Thyroid gland (tissue), 4 donors: ENCODE measurements at regions not wholly inside any gene's neighbourhood (a gene's known extent, or its start where the extent isn't known, plus 50 kb on each side); places are given as distances from the start of the nearest gene placed in this dataset.

Source experiments
- DNase-seq, 2 donors: peaks; one replicate each; pipeline ENCODE4 v3.0.0-alpha.2; 2019
- H3K27ac ChIP-seq, 3 donors: fragments of 200-600 bp; sonication (generic); 1 replicate in 2 of 3; 2 replicates in 1 of 3; pipeline ENCODE4 v1.5.1; 2016 to 2019; ENCODE audit warnings: mild to moderate bottlenecking in 1 of 3, moderate library complexity in 1 of 3
- H3K27me3 ChIP-seq: fragments of 200-600 bp; sonication (generic); one replicate; pipeline ENCODE4 v1.5.1; 2019
- H3K36me3 ChIP-seq, 2 donors: fragments of 200-600 bp; sonication (generic); one replicate each; pipeline ENCODE4 v1.5.1; 2016 to 2019
- H3K4me1 ChIP-seq, 2 donors: fragments of 200-600 bp; sonication (generic); one replicate each; pipeline ENCODE4 v1.5.1; 2017 to 2019
- H3K4me3 ChIP-seq, 3 donors: fragments of 200-600 bp; sonication (generic); replicated peaks in 1 of 3; 1 replicate in 2 of 3; 2 replicates in 1 of 3; pipeline ENCODE4 v1.5.1; 2016; ENCODE audit warnings: mild to moderate bottlenecking in 1 of 3
- H3K9me3 ChIP-seq: fragments of 200-600 bp; sonication (generic); one replicate; pipeline ENCODE4 v1.5.1; 2017
- POLR2A ChIP-seq, 2 donors: fragments of 450-650 bp; IDR thresholded peaks; one replicate each; pipeline ENCODE4 v1.6.1; 2017; ENCODE audit warnings: antibody characterized with exemption in 2 of 2, mild to moderate bottlenecking in 2 of 2, moderate library complexity in 1 of 2
- WGBS, 2 donors: methylation state at CpG; one replicate each; pipeline ENCODE4 v1.1.5; 2017; 5-methylcytosine and 5-hydroxymethylcytosine counted together
- intact Hi-C: fragments of 100-400 bp; cut with DNase I; formaldehyde crosslinking; loops from one replicate; pipeline ENCODE4 v1.15.1; 2023
- TF ChIP-seq, protein P1 (sequence below), 6 experiments: fragments of 200-600 bp in 3 of 6; fragments of 450-650 bp in 3 of 6; sonication (generic) in 3 of 6; IDR thresholded peaks; one replicate each; pipeline ENCODE4 v1.5.1; 2016 to 2019; ENCODE audit warnings: antibody characterized with exemption in 6 of 6, mild to moderate bottlenecking in 2 of 6, inconsistent platforms in 1 of 6, moderate library complexity in 1 of 6

GRCh38 chr10:128213156-128213555 lies 86.9 kb upstream of the MKI67 start:
- no peaks in the 10 kb centered on the region for H3K9me3 ChIP-seq
- no peaks in the 10 kb centered on the region for H3K36me3 ChIP-seq
- H3K4me1 ChIP-seq: peaks cover 3 to 6% of the 10 kb centered on the region in 2 donors
- TF ChIP-seq POLR2A (IDR thresholded peaks at IDR 0.05): no peak
- TF ChIP-seq, protein P1, sequence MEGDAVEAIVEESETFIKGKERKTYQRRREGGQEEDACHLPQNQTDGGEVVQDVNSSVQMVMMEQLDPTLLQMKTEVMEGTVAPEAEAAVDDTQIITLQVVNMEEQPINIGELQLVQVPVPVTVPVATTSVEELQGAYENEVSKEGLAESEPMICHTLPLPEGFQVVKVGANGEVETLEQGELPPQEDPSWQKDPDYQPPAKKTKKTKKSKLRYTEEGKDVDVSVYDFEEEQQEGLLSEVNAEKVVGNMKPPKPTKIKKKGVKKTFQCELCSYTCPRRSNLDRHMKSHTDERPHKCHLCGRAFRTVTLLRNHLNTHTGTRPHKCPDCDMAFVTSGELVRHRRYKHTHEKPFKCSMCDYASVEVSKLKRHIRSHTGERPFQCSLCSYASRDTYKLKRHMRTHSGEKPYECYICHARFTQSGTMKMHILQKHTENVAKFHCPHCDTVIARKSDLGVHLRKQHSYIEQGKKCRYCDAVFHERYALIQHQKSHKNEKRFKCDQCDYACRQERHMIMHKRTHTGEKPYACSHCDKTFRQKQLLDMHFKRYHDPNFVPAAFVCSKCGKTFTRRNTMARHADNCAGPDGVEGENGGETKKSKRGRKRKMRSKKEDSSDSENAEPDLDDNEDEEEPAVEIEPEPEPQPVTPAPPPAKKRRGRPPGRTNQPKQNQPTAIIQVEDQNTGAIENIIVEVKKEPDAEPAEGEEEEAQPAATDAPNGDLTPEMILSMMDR (IDR thresholded peaks at IDR 0.05): no peak
- no peak overlapping the region for H3K4me3 ChIP-seq
- no peak for DNase-seq
- no peak overlapping the region for H3K27ac ChIP-seq
- WGBS, 2 donors: 81 to 93% methylated on average over 7 of the region's 7 CpGs
- intact Hi-C loops: no loop called here
- H3K27me3 ChIP-seq: no peaks in the 10 kb centered on the region

DNA sequence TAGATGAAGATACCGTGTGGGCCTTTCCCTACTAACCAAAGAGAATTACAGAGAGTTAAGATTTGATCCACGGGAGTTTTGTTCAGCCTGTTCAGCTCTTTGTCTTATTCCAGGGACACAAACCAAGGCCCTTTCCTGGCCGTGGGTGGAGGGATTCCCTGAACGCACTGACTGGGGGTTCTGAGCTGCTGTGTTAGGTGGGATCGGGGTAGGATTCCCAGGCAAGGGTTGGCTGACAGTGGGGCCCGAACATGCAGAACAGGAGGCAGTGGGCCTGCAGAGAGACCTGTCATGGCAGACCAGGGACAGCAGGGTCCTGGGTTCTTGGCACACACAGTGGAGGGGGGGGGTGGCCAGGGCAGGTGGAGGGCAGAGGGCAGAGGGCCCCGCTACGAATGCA lies 89.5 kb upstream of the MKI67 start:
- H3K4me3 ChIP-seq: no peak overlapping the region
- no peak overlapping the region for H3K27ac ChIP-seq
- peaks cover 0 to 3% of the 10 kb centered on the region in 2 donors for H3K4me1 ChIP-seq
- DNase-seq: no peak
- no peaks in the 10 kb centered on the region for H3K36me3 ChIP-seq
- intact Hi-C loops: no loop called here
- H3K27me3 ChIP-seq: no peaks in the 10 kb centered on the region
- 82 to 85% methylated on average over 8 of the region's 8 CpGs for WGBS, 2 donors
- TF ChIP-seq, protein P1 (IDR thresholded peaks at IDR 0.05): no peak
- TF ChIP-seq POLR2A (IDR thresholded peaks at IDR 0.05): no peak
- H3K9me3 ChIP-seq: no peaks in the 10 kb centered on the region

DNA sequence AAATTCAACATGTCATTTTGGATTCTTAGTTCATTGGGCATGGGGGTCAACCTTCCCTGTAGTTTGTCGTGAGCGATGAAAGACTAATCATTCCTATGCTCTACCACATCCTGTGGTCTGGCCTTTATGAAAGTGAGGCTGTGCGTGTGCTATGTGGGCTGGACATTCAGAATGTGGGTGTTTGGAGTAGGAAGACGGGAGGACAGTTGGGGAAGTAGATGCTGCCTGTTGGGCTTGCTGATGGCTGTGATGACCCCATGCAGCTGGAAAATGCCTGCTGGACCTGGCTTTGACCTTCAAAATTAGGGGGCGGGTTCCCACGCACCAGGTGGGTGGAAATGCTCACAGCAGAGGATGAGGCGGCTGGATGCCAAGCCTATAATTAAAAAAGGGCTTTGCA lies 90.9 kb upstream of the MKI67 start:
- Histone ChIP-seq H3K9me3 (no peaks in the 10 kb centered on the region), H3K27me3 (no peaks in the 10 kb centered on the region), H3K27ac (no peak overlapping the region), H3K4me3 (no peak overlapping the region), H3K36me3 (no peaks in the 10 kb centered on the region), H3K4me1 (peaks cover 0 to 1% of the 10 kb centered on the region in 2 donors)
- TF ChIP-seq, protein P1 (IDR thresholded peaks at IDR 0.05): no peak
- no peak for TF ChIP-seq POLR2A (IDR thresholded peaks at IDR 0.05)
- 81 to 92% methylated on average over 7 of the region's 7 CpGs for WGBS, 2 donors
- intact Hi-C loops: no loop called here
- DNase-seq: no peak

DNA sequence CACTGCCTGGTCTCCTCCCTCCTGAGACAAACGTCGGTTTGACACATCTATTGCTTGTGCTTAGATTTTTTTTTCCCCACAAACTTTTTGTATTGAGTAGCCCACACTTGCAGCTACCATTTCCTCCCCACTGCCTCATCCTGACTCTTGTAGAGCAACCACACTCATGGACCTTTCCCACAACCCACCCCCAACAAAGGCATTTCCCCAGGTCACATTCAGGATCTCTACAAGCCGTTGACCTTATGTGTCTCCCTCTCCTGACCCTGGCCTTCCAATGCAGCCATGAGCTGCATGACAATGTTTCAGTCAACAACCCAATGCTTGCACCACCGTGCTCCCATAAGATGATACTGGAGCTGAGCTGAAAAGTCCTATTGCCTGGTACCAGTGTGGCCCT lies 91.9 kb upstream of the MKI67 start:
- TF ChIP-seq, protein P1 (IDR thresholded peaks at IDR 0.05): no peak
- TF ChIP-seq POLR2A (IDR thresholded peaks at IDR 0.05): no peak
- Histone ChIP-seq H3K27ac (no peak overlapping the region), H3K9me3 (no peaks in the 10 kb centered on the region), H3K4me1 (no peaks in the 10 kb centered on the region), H3K4me3 (no peak overlapping the region), H3K36me3 (no peaks in the 10 kb centered on the region), H3K27me3 (no peaks in the 10 kb centered on the region)
- DNase-seq: no peak
- intact Hi-C loops: no loop called here
- WGBS, 2 donors: 86% methylated on average over 4 of the region's 4 CpGs

- no peak overlapping the region for H3K27ac ChIP-seq
- no peaks in the 10 kb centered on the region for H3K27me3 ChIP-seq
- H3K9me3 ChIP-seq: no peaks in the 10 kb centered on the region
- H3K36me3 ChIP-seq: no peaks in the 10 kb centered on the region
- H3K4me1 ChIP-seq: no peaks in the 10 kb centered on the region
- 88 to 89% methylated on average over 1 of the region's 1 CpG for WGBS, 2 donors
- DNase-seq: no peak
- H3K4me3 ChIP-seq: no peak overlapping the region
- intact Hi-C loops: no loop called here
- TF ChIP-seq, protein P1 (IDR thresholded peaks at IDR 0.05): no peak
- TF ChIP-seq POLR2A (IDR thresholded peaks at IDR 0.05): no peak
Observed at GRCh38 chr10:128219295-128219694, 93.1 kb upstream of the MKI67 start.
